Activated T-cell treated with anti-CD3 and anti-CD28 coated beads for 48 hours (primary cell): ENCODE measurements at regions not wholly inside any gene's neighbourhood (a gene's known extent, or its start where the extent isn't known, plus 50 kb on each side); places are given as distances from the start of the nearest gene placed in this dataset.
"Not testable (repeated sequence)": the region's sequence is repeated elsewhere in the genome, so short reads cannot be mapped to it uniquely, and the experiment has no call there.

Source experiments
- DNase-seq: peaks from one replicate; pipeline ENCODE4 v3.0.0-alpha.2; 2020; ENCODE audit warnings: low read depth

DNA sequence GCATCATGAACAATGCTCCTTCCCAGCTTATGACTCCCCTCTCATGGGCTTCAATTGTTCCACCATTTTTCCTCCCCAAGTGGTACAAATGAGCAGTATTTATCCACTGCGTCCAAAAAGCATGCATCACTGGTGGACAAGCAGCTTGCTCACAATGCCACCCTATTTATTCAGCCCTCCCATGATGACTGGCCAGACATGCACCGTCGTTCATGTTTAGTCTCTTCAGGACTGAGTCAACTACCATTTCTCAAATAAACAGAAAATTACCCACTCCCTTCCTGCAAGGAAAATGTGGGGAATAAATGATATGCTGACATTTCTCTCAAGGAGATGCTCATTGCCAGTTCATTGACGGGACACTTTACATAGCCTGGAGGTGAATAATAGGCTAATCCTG lies 300.4 kb downstream of the C6orf118 start:
- DNase-seq: no peak

DNA sequence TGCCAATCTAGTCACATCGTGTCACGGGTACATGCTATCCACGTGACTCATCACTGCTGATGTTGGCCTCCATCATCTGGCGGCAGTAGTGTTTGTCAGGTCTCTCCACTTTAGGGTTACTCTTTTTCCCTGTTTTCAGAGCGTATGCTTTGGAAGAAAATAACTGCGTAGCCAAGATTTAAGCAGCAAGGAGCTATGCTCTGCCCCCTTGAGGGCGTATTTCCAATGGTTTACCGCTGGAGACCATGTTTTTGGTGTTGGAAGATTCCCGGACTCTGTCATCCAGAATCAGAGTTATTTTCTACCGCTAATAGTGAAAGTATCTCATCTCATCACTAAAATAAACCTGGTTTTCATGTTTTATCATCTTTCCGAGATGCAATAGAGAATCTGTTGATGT lies 306.5 kb downstream of the C6orf118 start:
- DNase-seq: no peak

DNA sequence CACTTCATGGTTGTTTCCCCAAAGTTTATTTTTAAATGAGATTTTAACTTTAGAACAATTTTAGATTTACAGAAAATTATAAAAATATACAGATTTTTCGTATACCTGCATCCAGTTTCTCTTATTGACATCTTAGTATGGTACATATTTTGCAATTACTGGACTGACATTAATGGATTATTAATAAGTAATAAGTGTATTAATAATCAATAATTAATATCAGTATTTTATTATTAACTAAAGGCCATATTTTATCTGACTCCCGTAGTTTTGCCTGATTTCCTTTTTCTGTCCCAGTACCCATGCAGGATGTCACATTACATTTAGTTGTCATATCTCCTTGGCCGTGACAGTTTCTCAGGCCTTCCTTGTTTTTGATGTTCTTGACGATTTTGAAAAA lies 307.0 kb downstream of the C6orf118 start:
- no peak for DNase-seq

DNA sequence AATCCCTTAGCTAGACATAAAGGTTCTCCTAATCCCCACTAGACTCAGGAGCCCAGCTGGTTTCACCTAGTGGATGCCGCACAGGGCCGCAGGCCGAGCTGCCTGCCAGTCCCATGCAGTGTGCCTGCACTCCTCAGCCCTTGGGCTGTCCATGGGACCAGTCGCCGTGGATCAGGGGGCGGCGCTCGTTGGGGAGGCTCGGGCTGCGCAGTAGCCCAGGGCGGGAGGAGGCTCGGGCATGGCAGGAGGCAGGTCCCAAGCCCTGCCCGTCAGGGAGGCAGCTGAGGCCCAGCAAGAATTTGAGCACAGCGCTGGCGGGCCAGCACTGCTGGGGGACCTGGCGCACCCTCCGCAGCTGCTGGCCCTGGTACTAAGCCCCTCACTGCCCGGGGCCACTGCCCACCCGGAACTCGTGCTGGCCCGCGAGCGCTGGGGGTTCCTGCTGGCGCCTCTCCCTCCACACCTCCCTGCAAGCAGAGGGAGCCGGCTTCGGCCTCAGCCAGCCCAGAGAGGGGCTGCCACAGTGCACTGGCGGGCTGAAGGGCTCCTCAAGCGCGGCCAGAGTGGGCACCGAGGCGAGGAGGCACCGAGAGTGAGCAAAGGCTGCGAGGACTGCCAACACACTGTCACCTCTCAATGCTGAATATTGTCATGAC lies 307.8 kb downstream of the C6orf118 start:
- no peak for DNase-seq

DNA sequence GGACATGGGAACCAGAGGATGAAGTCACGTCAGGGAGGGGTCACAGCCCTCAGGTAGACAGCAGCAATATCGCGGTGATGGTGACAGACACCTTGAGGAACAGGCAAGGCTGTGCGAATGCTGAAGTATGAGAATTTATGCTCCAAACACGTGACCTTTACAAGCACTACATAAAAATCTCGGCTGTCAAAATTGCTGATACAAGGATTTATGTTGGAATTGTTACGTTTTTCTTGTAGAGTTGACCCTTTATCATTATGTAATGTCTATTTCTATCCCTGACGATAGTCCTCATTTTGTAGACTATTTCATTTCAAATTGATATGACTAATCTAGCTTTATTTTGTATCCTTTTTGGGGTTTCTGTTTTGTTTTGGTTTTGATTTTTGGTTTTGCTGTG lies 311.1 kb downstream of the C6orf118 start:
- no peak for DNase-seq

DNA sequence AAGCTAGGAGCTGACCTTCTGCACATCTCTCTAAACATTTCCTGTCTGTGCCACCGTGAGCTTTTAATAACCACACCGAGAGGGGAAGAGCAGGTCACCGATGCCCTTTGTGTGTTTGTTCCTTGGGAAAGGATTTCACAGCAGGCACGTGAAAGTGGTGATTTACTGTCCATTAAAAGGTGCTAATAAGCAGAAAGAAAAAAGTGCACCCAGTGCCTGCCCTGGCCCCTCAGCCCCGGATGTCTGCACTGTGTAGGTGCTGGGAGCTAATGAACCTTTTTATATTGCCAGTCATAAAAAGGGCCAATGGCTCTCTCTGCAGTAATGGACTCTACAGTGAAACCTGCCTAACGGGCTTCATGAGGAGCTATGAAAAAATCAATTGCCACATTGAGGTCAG lies 312.6 kb downstream of the C6orf118 start:
- no peak for DNase-seq

DNA sequence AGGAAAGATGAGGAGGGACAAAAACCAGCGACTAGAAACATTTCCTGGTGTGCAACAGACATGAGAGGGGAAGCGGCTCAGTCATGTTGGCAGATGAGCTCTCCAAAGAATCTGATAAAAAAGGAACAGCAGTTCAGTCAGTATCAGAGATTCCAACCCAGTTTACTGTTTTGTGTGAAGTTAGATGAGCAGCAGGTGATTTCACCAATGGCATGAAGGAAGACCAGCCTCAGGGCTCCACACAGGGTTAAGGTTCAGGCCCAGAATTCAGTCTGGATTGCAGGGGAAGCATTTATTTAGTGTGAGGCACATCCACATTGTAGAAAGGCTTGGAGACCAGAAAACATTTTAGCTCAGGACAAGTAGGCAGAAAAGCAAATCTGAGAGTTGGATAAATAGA lies 317.8 kb downstream of the C6orf118 start:
- DNase-seq: no peak

DNA sequence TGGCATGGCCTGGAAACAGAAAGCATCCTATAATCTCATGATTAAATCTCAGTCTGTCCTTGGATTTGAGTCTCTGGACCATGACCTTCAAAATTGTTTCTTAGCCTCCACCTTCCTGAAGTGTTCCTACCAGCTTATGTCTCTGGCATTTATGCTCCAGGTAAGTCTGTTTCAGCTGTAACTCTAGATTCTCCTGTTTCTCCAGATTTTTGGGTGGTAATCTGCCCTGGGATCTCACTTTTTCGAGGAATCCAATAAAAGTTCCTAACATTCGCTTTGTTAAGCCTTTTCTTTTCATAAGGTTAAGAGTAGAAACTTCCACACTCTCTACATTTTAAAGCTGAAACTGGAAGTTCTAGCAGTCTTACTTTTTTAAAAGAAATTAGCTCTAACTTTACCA lies 318.5 kb downstream of the C6orf118 start:
- DNase-seq: no peak

DNA sequence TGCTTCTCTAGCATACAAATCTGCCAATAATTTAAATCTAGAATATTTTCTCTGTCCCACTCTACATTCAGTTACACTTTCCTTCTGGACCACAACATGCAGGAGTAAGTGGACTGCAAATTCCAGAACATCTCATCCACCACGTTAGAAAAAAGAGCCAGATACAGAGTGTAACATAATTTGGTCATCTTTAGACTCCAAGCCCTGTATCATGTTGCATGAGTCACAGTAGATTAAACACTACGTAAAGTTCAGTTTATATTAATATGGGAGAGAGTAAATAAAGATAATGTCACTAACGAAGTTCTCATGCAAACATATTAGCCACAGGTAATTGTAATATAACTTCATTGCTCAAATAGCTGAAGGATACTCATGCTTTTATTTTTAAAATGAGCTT lies 327.0 kb downstream of the C6orf118 start:
- DNase-seq: no peak

DNA sequence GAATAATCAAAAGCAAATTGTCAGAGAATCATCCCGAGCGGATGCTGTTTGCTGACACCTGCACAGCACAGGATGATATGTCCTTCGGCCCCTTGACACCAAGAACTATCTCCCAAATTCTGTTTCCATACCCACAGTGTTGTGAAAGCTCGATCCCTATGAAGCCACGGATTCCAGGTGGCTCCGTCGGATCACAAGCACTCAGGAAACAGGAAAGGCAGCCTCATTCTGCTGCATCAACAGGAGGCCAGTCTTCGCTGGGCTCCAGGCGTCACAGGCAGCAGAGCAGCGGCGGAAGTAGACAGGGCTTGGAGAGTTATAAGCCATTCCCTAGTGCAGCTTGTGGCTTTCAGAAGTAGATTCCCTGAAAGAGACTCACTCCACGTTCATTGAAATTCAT lies 342.3 kb downstream of the C6orf118 start:
- no peak for DNase-seq

DNA sequence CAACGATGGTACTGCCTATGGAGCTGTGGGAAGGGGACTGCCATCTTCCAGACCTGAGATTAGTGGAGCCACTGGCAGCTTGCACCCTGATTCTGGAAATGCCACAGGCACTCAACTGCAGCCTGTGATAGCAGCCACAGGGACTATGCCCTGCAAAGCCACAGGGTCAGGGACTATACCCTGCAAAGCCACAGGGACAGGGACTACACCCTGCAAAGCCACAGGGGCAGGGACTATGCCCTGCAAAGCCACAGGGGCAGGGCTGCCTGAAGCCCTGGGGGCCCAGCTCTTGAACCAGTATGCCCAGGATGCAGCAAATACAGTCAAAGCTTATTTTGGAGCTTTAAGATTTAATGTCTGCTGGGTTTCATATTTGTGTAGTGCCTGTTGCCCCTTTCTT lies 346.6 kb downstream of the C6orf118 start:
- DNase-seq: no peak

DNA sequence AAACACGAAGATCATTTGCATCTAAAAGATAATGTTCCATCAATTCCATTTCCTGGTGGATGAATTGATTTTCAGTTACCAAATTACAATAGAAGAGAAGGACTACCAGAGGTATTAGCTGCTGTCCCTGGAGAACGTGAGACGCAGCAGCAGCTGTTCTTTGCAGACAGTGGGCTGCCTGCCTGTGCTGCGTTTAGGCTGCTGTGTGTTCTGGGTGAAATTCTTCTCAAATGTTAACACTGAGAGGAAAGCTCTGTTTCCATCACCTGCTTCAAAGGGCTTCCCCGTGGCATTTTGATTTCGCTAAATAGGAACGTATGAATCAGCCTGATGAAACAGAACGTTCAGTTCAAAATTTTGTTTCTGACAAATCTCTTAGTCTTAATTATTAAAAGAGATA lies 362.2 kb downstream of the C6orf118 start:
- no peak for DNase-seq

DNA sequence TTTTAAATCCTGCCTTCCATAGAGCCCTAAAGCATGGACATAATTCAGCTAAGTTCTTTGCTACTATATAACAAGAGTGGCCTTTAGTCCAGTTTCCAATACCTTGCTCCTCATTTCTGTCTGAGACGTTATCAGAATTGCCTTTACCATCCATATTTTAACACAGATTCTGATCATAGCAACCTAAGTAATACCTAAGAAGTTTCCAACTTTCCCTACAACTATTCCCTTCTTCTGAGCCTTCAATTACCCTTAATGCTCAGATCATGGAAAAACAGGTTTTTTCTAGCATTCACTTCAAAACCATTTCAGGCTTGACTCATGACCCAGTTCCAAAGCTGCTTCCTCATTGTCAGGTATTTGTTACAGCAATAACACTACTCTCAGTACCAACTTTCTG lies 367.1 kb downstream of the C6orf118 start:
- no peak for DNase-seq

DNA sequence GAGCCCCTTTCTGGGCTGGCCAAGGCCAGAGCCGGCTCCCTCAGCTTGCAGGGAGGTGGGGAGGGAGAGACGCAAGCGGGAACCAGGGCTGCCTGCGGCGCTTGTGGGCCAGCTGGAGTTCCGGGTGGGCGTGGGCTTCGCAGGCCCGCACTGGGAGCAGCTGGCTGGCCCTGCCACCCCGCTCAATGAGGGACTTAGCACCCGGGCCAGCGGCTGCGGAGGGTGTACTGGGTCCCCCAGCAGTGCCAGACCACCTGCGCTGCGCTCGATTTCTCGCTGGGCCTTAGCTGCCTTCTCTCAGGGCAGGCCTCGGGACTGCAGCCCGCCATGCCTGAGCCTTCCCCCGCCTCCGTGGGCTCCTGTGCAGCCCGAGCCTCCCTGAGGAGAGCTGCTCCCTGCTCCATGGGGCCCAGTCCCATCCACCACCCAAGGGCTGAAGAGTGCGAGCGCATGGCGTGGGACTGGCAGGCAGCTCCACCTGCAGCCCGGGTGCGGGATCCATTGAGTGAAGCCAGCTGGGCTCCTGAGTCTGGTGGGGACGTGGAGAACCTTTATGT lies 376.1 kb downstream of the C6orf118 start:
- DNase-seq: not testable (repeated sequence)

DNA sequence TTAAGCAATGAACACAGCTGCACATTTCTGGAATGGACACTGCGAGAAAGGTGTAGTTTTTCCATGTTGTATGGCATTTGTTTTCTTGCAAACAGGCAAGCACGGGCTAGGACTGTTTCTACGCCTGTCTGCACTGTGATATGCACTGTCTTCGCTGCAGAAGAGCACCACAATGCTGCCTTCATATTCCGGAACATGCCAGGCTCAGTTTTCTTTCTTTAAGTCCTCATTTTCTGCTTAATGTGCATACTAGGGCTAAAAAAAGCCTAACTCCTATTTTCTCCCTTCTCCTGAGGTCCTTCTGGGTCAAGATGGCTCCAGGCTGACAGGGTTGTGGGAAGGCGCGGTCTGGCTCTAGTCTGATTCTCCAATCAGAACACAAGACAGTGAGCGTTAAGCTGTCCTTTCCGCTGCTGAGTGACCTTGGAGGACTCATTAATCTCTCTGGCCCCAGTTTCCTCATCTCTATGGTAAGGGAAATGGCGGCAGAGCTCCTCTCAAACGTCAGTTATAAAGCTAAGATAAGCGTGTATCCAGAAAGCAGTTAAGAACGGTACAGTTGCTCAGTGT lies 379.9 kb downstream of the C6orf118 start:
- DNase-seq: no peak

DNA sequence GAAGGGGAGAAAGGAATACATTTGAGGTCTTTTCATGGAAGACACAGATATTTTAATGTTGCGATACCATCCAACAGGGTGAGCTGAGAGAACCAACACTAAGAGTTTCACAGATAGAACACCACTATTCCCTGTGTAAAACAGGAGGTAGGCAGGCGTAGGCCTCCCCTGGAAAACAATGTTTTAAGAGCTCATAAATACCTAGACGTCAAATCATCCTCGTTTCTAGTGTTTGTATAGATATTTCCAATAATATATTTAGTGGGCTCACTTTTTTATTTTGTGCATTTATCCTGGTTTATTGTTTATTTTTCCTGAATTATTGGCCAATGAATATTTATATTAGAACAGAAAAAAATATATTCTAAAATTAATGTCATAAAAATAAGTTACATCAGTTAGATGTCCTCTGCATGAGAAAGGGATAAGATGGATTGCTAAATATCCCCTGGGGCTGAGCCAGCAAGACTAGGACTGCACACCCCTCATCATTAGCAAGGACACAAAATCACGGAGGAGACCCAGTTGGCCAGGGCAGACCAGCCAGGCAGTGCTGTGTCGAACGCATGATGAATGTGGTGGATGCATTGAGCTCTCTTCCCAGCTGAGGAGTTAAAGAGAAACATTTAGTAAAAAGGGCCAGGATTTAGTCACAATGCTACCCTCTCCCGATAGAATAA lies 380.5 kb downstream of the C6orf118 start:
- DNase-seq: no peak

DNA sequence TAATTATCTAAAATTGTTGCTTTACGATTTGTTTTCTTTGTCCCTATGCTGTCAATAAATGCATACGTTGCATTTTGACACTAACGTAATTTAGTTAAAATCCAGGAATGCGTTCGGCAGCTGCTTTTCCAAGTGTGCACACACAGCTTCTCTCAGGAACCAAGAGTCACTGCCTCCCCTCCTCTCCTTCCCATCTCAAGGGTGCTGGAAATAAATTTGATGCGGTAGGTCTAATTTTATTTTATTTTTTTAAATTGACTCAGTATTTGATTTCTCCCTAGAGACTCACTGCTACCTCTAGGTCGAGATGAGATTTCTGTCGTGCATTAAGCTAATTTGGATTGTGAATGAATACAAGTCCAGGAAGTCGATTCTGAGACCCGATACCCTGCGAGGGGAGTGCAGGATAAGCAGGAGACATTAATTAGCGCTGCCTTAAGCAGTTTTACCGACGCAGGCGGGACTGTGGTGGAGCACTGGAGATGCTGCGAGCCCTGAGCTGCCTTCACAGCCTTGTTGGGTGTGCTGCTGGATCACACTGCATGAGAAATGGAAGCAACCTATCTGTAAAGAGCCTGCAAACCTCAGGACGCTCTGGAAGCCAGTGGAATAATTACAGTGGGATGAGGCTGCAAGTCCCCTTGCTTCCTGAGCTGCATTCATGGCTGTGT lies 381.2 kb downstream of the C6orf118 start:
- DNase-seq: no peak

DNA sequence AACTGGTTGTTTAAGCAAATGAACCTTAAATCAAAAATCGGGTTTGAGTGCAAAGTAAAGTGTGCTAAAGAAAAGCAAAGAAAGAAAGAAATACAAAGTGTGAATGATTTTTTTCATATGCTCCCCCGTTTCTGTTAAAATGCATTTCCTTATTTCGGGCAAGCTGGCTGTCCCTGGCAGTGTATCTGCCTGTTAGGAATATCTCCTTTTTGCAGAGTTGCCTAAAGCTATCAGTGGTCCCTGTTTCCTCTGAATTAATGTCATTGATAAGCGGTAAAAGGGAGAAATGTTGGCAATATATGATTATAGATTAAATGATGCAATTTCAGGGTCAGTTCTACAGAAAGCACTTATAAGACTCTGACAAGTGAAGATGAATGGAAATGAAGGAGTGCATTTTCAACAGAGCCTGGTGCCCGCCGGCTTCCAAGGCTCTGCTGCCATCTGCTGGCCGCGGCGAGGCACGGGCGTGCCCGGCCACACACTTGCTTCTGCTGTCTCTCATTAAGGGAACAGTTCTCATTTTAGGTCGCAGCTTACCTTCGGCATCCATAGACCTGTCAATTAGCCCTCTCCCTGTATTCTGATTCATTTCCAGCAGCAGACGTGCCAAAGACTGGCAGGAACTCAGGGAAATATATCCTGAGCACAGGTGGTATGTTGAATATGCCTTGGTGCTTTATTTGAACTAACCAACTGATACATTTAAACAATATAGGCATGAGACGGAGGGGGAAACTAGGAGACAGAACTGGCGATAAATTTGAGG lies 381.9 kb downstream of the C6orf118 start:
- DNase-seq: peak; percentile 39

DNA sequence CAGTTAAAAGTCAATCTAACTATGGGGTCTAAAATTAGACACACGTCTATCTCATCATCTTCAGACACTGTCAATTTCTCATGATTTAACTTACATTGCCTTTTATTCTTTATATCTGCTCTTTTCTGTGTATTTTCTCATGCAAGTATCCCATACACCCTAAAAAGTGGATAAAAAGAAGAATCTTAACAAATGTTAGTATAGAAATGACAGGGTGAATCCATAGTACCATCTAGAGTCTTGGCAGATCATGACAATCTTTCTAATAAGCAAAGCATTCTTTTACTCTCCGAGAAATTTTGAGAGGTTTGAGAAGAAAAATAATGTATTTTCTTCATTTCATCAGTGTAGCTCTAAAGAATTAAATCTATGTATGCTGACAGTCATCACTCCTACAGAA lies 382.7 kb downstream of the C6orf118 start:
- DNase-seq: no peak

DNA sequence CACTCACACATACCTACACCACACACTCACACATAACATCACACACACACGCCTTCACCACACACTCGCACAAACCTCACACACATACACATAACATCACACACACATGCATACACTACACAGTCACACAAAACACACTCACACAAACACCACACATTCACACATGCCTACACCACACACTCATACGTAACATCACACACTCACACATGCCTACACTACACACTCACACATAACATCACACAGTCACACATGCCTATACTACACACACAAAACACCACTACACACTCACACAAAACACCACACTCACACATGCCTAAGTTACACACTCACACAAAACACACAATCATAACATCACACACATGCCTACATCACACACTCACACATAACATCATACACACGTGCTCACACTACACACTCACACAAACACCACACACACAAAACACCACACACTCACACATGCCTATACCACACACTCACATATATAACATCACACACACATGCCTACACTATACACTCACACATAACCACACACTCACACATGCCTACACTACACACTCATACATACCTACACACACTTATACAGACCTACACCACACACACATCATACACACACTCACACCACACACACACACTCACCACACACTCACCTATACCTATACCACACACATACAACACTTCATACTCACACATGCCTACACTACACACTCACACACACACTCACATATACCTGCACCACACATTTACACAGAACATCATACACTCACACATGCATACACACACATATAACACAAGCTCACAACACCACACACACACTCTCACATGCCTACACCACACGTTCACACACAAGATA lies 383.5 kb downstream of the C6orf118 start:
- DNase-seq: no peak

DNA sequence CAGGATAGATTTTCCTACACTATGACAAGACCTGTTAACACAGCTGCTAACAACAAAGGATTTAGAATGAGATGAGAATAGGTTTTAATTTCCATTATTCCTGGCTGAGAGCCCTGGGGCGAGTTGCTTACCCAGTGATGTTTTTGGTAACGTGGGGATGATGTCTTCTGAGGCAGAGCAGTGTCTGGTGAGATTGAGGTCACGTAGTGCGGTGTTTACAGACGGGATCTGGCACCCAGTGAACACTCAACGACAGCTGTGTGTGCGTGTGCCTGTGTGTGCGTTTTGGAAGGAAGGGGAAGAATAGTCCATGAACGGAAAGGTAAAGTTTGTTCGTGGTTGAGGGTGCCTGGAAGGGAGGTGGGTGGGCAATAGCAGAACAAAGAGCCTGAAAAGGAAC lies 384.7 kb downstream of the C6orf118 start:
- no peak for DNase-seq
